A673 (cell line): ENCODE measurements at regions not wholly inside any gene's neighbourhood (a gene's known extent, or its start where the extent isn't known, plus 50 kb on each side); places are given as distances from the start of the nearest gene placed in this dataset.

Experiments
- BruUV-seq: library from RNA; stranded (reverse); fragments of 400-500 nt; replicated peaks from 2 replicates; lab custom pipeline; 2021; lab: Mats Ljungman, UMichigan
- CTCF ChIA-PET: fragments of 300-600 bp; sonication (Branson Sonifier 250); formaldehyde crosslinking; loops from one replicate; lab custom pipeline; 2022; ENCODE audit warnings: antibody characterized with exemption; lab: Charles Lee
- POLR2A ChIA-PET: fragments of 300-600 bp; sonication (Branson Sonifier 250); formaldehyde crosslinking; loops from one replicate; lab custom pipeline; 2022; ENCODE audit warnings: antibody characterized with exemption; ENCODE audit not compliant: low non-redundant PET; lab: Charles Lee
- DNase-seq: peaks from one replicate; pipeline ENCODE4 v3.0.0-alpha.2; 2015; ENCODE audit warnings: low spot score
- H3K27ac ChIP-seq: fragments of 200-600 bp; sonication (generic); 2 replicates; pipeline ENCODE4 v1.5.1; 2016; ENCODE audit warnings: mixed run types, low read depth, mild to moderate bottlenecking, mixed read lengths, antibody characterized with exemption, low read length; ENCODE audit not compliant: poor library complexity, severe bottlenecking
- H3K27me3 ChIP-seq: fragments of 200-600 bp; sonication (generic); replicated peaks from 2 replicates; pipeline ENCODE4 v1.6.1; 2017; ENCODE audit warnings: mixed run types, low read depth, mild to moderate bottlenecking, mixed read lengths, antibody characterized with exemption, low read length; ENCODE audit not compliant: insufficient read depth, poor library complexity
- H3K36me3 ChIP-seq: fragments of 200-600 bp; sonication (generic); 2 replicates; pipeline ENCODE4 v1.6.1; 2016; ENCODE audit warnings: mixed run types, mild to moderate bottlenecking, mixed read lengths, antibody characterized with exemption, low read length; ENCODE audit not compliant: insufficient read depth, poor library complexity, severe bottlenecking
- H3K4me1 ChIP-seq: fragments of 200-600 bp; sonication (generic); 2 replicates; pipeline ENCODE4 v1.6.1; 2017; ENCODE audit warnings: mixed run types, mild to moderate bottlenecking, mixed read lengths, antibody characterized with exemption, low read length; ENCODE audit not compliant: insufficient read depth, poor library complexity, severe bottlenecking
- H3K4me3 ChIP-seq: fragments of 200-600 bp; sonication (generic); 2 replicates; pipeline ENCODE4 v1.5.1; 2016; ENCODE audit warnings: low read depth, mixed run types, mild to moderate bottlenecking, mixed read lengths, low read length; ENCODE audit not compliant: poor library complexity, severe bottlenecking
- H3K9me3 ChIP-seq: fragments of 200-600 bp; sonication (generic); 2 replicates; pipeline ENCODE4 v1.6.1; 2016; ENCODE audit warnings: mixed run types, low read depth, mild to moderate bottlenecking, mixed read lengths, antibody characterized with exemption, low read length; ENCODE audit not compliant: poor library complexity, severe bottlenecking
- CTCF ChIP-seq: fragments of 300-800, 200-600 bp; sonication (generic); conservative IDR thresholded peaks from 2 replicates; pipeline ENCODE4 v1.5.1; 2017; ENCODE audit warnings: low read depth, mild to moderate bottlenecking, antibody characterized with exemption, low read length, moderate library complexity, mixed read lengths
- EZH2 ChIP-seq: fragments of 200-600 bp; sonication (generic); IDR thresholded peaks from 2 replicates; pipeline ENCODE4 v1.6.1; 2017; ENCODE audit warnings: borderline replicate concordance, low read depth, mild to moderate bottlenecking, mixed read lengths, antibody characterized with exemption, low read length; ENCODE audit not compliant: poor library complexity, severe bottlenecking
- intact Hi-C: fragments of 100-400 bp; cut with micrococcal nuclease; formaldehyde crosslinking; loops from one replicate; pipeline ENCODE4 v1.10.0; 2022; ENCODE audit not compliant: unreplicated experiment

GRCh38 chr20:51950926-51951325 is 148.6 kb upstream of the SALL4 start:
- intact Hi-C loops: no loop called here

GRCh38 chr20:51946586-51946985 is 144.3 kb upstream of the SALL4 start:
- DNase-seq: no peak
- Histone ChIP-seq H3K36me3 (no peaks in the 10 kb centered on the region), H3K27me3 (no peaks in the 10 kb centered on the region), H3K4me3 (no peak overlapping the region), H3K27ac (no peak overlapping the region), H3K9me3 (no peaks in the 10 kb centered on the region), H3K4me1 (no peaks in the 10 kb centered on the region)
- POLR2A ChIA-PET: no interaction called here
- CTCF ChIA-PET: no interaction called here
- TF ChIP-seq CTCF: no peak
- no peak for TF ChIP-seq EZH2
- no TSS peak for BruUV-seq
- intact Hi-C loops: no loop called here

More at GRCh38 chr20:51950926-51951325, 148.6 kb upstream of the SALL4 start:
- Histone ChIP-seq H3K9me3 (no peaks in the 10 kb centered on the region), H3K27me3 (no peaks in the 10 kb centered on the region), H3K4me3 (no peak overlapping the region), H3K36me3 (no peaks in the 10 kb centered on the region), H3K27ac (no peak overlapping the region), H3K4me1 (no peaks in the 10 kb centered on the region)
- ChIA-PET CTCF (no interaction called here), POLR2A (no interaction called here)
- no peak for DNase-seq
- no TSS peak for BruUV-seq
- TF ChIP-seq EZH2 (no peak), CTCF (no peak)

- intact Hi-C loops: no loop called here
- Histone ChIP-seq H3K36me3 (no peaks in the 10 kb centered on the region), H3K4me1 (no peaks in the 10 kb centered on the region), H3K27ac (no peak overlapping the region), H3K4me3 (no peak overlapping the region), H3K9me3 (no peaks in the 10 kb centered on the region), H3K27me3 (no peaks in the 10 kb centered on the region)
- DNase-seq: no peak
- POLR2A ChIA-PET: interaction anchor here (0.6 to 0.7 kb wide), 2 partner anchors 52 to 160 kb away, joined by 3 to 10 read pairs; no protein-coding TSS in a partner anchor
- CTCF ChIA-PET: no interaction called here
- BruUV-seq: no TSS peak
- TF ChIP-seq EZH2 (no peak), CTCF (no peak)
Observed at GRCh38 chr20:51945881-51946280, 143.6 kb upstream of the SALL4 start.
